Lung (tissue), 9 donors: ENCODE measurements at regions not wholly inside any gene's neighbourhood (a gene's known extent, or its start where the extent isn't known, plus 50 kb on each side); places are given as distances from the start of the nearest gene placed in this dataset.
A peak's percentile ranks its signal among the peaks of the same experiment; 100 is the strongest.
"Not testable (repeated sequence)": the region's sequence is repeated elsewhere in the genome, so short reads cannot be mapped to it uniquely, and the experiment has no call there.

ENCODE experiments used
- ATAC-seq: fragments of 200-7000 bp; cut with Tn5 transposase; one replicate; pipeline ENCODE4 v1.9.1; 2020; ENCODE audit warnings: moderate number of reproducible peaks; ENCODE audit not compliant: insufficient read depth, low FRiP score
- DNase-seq, 3 donors: peaks; one replicate each; pipeline ENCODE4 v3.0.0-alpha.2; 2013 to 2017
- H3K27ac ChIP-seq, 2 donors: one replicate each; pipeline ENCODE4 v1.5.1; 2013; ENCODE audit warnings: mild to moderate bottlenecking in 2 of 2, moderate library complexity in 2 of 2, control low read depth in 1 of 2, inconsistent platforms in 1 of 2, low read depth in 1 of 2, low read length in 1 of 2
- H3K27me3 ChIP-seq, 3 donors: one replicate each; pipeline ENCODE4 v1.5.1; 2013; ENCODE audit warnings: low read length in 2 of 3; ENCODE audit not compliant: control insufficient read depth in 3 of 3, insufficient read depth in 3 of 3
- H3K36me3 ChIP-seq, 4 donors: one replicate each; pipeline ENCODE4 v1.5.1; 2013; ENCODE audit warnings: low read length in 4 of 4, mild to moderate bottlenecking in 1 of 4, moderate library complexity in 1 of 4; ENCODE audit not compliant: control insufficient read depth in 4 of 4, insufficient read depth in 4 of 4
- H3K4me1 ChIP-seq, 5 donors: one replicate each; pipeline ENCODE4 v1.5.1; 2013; ENCODE audit warnings: low read length in 5 of 5, mild to moderate bottlenecking in 2 of 5, moderate library complexity in 1 of 5; ENCODE audit not compliant: control insufficient read depth in 5 of 5, insufficient read depth in 5 of 5
- H3K4me3 ChIP-seq: one replicate; pipeline ENCODE4 v1.5.1; 2013; ENCODE audit warnings: mild to moderate bottlenecking, control low read depth, moderate library complexity
- H3K9ac ChIP-seq, 2 donors: one replicate each; pipeline ENCODE4 v1.5.1; 2013; ENCODE audit warnings: low read length in 2 of 2, control low read depth in 1 of 2; ENCODE audit not compliant: insufficient read depth in 1 of 2
- H3K9me3 ChIP-seq, 4 donors: one replicate each; pipeline ENCODE4 v1.5.1; 2013; ENCODE audit warnings: low read length in 3 of 4, mild to moderate bottlenecking in 1 of 4, moderate library complexity in 1 of 4; ENCODE audit not compliant: control insufficient read depth in 4 of 4, insufficient read depth in 3 of 4
- WGBS, 2 donors: extraction: QIAGEN DNeasy Blood & Tissue Kit; methylation state at CpG; one replicate each; pipeline ENCODE4 v1.1.7; 2013; 5-methylcytosine and 5-hydroxymethylcytosine counted together
- donor health status: Bipolar disorder and iron deficiency.
- donor health status: healthy.
- donor health status: DM: yes; HTN: yes; CAD: no.

- not testable (repeated sequence) for DNase-seq, ATAC-seq
- WGBS, 2 donors = 22 to 29% methylated on average over 5 to 9 of the region's 10 CpGs
These were observed 571.7 kb upstream of the TGIF2LX start for GRCh38 chrX:89350024-89350423.

GRCh38 chrX:89369904-89370303 lies 551.8 kb upstream of the TGIF2LX start:
- H3K27ac ChIP-seq, H3K4me3 ChIP-seq, DNase-seq, H3K9ac ChIP-seq, H3K9me3 ChIP-seq, ATAC-seq, H3K36me3 ChIP-seq, H3K4me1 ChIP-seq, H3K27me3 ChIP-seq: not testable (repeated sequence)
- 80 to 89% methylated on average over 2 of the region's 2 CpGs for WGBS, 2 donors

More at GRCh38 chrX:89350024-89350423, 571.7 kb upstream of the TGIF2LX start:
- not testable (repeated sequence) for H3K27me3 ChIP-seq, H3K27ac ChIP-seq, H3K36me3 ChIP-seq, H3K9ac ChIP-seq, H3K4me3 ChIP-seq, H3K9me3 ChIP-seq, H3K4me1 ChIP-seq

GRCh38 chrX:89393004-89393403 lies 528.7 kb upstream of the TGIF2LX start:
- WGBS, 2 donors = 18 to 23% methylated on average over 1 to 3 of the region's 3 CpGs
- H3K4me1 ChIP-seq, H3K27me3 ChIP-seq, H3K27ac ChIP-seq, H3K4me3 ChIP-seq, H3K9me3 ChIP-seq, ATAC-seq, H3K9ac ChIP-seq, H3K36me3 ChIP-seq: not testable (repeated sequence)
- peak in 2 of 3 donors; percentile 6 to 16 for DNase-seq

- H3K4me3 ChIP-seq, H3K9me3 ChIP-seq, ATAC-seq, H3K9ac ChIP-seq, DNase-seq, H3K36me3 ChIP-seq, H3K27ac ChIP-seq, H3K4me1 ChIP-seq, H3K27me3 ChIP-seq: not testable (repeated sequence)
These were observed 518.9 kb upstream of the TGIF2LX start for GRCh38 chrX:89402818-89403217.

- H3K36me3 ChIP-seq, H3K27me3 ChIP-seq, H3K4me1 ChIP-seq: not testable (repeated sequence)
These were observed 516.6 kb upstream of the TGIF2LX start for GRCh38 chrX:89405148-89405547.

GRCh38 chrX:89416930-89417329 lies 504.8 kb upstream of the TGIF2LX start:
- not testable (repeated sequence) for ATAC-seq, DNase-seq, H3K4me1 ChIP-seq, H3K27me3 ChIP-seq, H3K36me3 ChIP-seq, H3K9ac ChIP-seq, H3K4me3 ChIP-seq, H3K9me3 ChIP-seq, H3K27ac ChIP-seq
- 92 to 95% methylated on average over 10 to 12 of the region's 12 CpGs for WGBS, 2 donors

More at GRCh38 chrX:89405148-89405547, 516.6 kb upstream of the TGIF2LX start:
- H3K4me3 ChIP-seq, H3K9ac ChIP-seq, ATAC-seq, H3K9me3 ChIP-seq, DNase-seq, H3K27ac ChIP-seq: not testable (repeated sequence)
- WGBS, 2 donors = 85 to 86% methylated on average over 1 of the region's 1 CpG

- not testable (repeated sequence) for H3K9me3 ChIP-seq, H3K27me3 ChIP-seq, H3K36me3 ChIP-seq, H3K4me3 ChIP-seq, H3K9ac ChIP-seq, DNase-seq, ATAC-seq, H3K27ac ChIP-seq, H3K4me1 ChIP-seq
- 35 to 60% methylated on average over 1 of the region's 2 CpGs for WGBS, 2 donors
These were observed 489.0 kb upstream of the TGIF2LX start for GRCh38 chrX:89432652-89433231.
